ENCODE measurements at regions not wholly inside any gene's neighbourhood (a gene's known extent, or its start where the extent isn't known, plus 50 kb on each side); places are given as distances from the start of the nearest gene placed in this dataset.

- TF ChIP-seq, protein P1, sequence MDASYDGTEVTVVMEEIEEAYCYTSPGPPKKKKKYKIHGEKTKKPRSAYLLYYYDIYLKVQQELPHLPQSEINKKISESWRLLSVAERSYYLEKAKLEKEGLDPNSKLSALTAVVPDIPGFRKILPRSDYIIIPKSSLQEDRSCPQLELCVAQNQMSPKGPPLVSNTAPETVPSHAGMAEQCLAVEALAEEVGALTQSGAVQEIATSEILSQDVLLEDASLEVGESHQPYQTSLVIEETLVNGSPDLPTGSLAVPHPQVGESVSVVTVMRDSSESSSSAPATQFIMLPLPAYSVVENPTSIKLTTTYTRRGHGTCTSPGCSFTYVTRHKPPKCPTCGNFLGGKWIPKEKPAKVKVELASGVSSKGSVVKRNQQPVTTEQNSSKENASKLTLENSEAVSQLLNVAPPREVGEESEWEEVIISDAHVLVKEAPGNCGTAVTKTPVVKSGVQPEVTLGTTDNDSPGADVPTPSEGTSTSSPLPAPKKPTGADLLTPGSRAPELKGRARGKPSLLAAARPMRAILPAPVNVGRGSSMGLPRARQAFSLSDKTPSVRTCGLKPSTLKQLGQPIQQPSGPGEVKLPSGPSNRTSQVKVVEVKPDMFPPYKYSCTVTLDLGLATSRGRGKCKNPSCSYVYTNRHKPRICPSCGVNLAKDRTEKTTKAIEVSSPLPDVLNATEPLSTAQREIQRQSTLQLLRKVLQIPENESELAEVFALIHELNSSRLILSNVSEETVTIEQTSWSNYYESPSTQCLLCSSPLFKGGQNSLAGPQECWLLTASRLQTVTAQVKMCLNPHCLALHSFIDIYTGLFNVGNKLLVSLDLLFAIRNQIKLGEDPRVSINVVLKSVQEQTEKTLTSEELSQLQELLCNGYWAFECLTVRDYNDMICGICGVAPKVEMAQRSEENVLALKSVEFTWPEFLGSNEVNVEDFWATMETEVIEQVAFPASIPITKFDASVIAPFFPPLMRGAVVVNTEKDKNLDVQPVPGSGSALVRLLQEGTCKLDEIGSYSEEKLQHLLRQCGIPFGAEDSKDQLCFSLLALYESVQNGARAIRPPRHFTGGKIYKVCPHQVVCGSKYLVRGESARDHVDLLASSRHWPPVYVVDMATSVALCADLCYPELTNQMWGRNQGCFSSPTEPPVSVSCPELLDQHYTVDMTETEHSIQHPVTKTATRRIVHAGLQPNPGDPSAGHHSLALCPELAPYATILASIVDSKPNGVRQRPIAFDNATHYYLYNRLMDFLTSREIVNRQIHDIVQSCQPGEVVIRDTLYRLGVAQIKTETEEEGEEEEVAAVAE (CRISPR knock-in tag; IDR thresholded peaks at IDR 0.05; ENCODE audit: borderline replicate concordance): no peak
- TF ChIP-seq ZNF547 (CRISPR knock-in tag; IDR thresholded peaks at IDR 0.05) (no peak), GABPB1 (CRISPR knock-in tag; IDR thresholded peaks at IDR 0.05) (peak; percentile 47; the same call in 1 of the 2 replicates), ASH2L (IDR thresholded peaks at IDR 0.05; ENCODE audit: insufficient read length, low read depth, low read length) (no peak), ZNF83 (CRISPR knock-in tag; IDR thresholded peaks at IDR 0.05; ENCODE audit: borderline replicate concordance) (no peak), ZNF646 (CRISPR knock-in tag; IDR thresholded peaks at IDR 0.05) (no peak), SRY (CRISPR knock-in tag; IDR thresholded peaks at IDR 0.05) (no peak), ZNF644 (CRISPR knock-in tag; IDR thresholded peaks at IDR 0.05; ENCODE audit: low read depth) (no peak), JUN (CRISPR knock-in tag; IDR thresholded peaks at IDR 0.05) (no peak), ATAD3A (CRISPR knock-in tag; IDR thresholded peaks at IDR 0.05) (no peak), YEATS4 (CRISPR knock-in tag; IDR thresholded peaks at IDR 0.05; ENCODE audit: borderline replicate concordance) (no peak), FOXJ3 (CRISPR knock-in tag; IDR thresholded peaks at IDR 0.05; ENCODE audit: borderline replicate concordance) (no peak), KDM5B (CRISPR knock-in tag; IDR thresholded peaks at IDR 0.05; ENCODE audit: borderline replicate concordance) (peak; percentile 32; the same call in 1 of the 2 replicates), ZNF746 (CRISPR knock-in tag; IDR thresholded peaks at IDR 0.05) (no peak), FIP1L1 (IDR thresholded peaks at IDR 0.05; ENCODE audit: borderline replicate concordance, insufficient read depth, low read depth, low read length) (no peak), SP1 (IDR thresholded peaks at IDR 0.05) (no peak), SP1 (CRISPR knock-in tag; IDR thresholded peaks at IDR 0.05) (no peak)
- TF ChIP-seq, protein P2, sequence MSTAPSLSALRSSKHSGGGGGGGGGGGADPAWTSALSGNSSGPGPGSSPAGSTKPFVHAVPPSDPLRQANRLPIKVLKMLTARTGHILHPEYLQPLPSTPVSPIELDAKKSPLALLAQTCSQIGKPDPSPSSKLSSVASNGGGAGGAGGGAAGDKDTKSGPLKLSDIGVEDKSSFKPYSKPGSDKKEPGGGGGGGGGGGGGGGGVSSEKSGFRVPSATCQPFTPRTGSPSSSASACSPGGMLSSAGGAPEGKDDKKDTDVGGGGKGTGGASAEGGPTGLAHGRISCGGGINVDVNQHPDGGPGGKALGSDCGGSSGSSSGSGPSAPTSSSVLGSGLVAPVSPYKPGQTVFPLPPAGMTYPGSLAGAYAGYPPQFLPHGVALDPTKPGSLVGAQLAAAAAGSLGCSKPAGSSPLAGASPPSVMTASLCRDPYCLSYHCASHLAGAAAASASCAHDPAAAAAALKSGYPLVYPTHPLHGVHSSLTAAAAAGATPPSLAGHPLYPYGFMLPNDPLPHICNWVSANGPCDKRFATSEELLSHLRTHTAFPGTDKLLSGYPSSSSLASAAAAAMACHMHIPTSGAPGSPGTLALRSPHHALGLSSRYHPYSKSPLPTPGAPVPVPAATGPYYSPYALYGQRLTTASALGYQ (CRISPR knock-in tag; IDR thresholded peaks at IDR 0.05): no peak
Measured at GRCh38 chr3:10738688-10739372, 77.2 kb upstream of the SLC6A11 start (continued).

All from HepG2 (cell line).